GM12865 (cell line): ENCODE measurements at regions not wholly inside any gene's neighbourhood (a gene's known extent, or its start where the extent isn't known, plus 50 kb on each side); places are given as distances from the start of the nearest gene placed in this dataset.

Source experiments
- DNase-seq: peaks from one replicate; pipeline ENCODE4 v3.0.0; 2010; ENCODE audit warnings: low read depth
- H3K4me3 ChIP-seq: 2 replicates; pipeline ENCODE4 v1.5.1; 2011; ENCODE audit warnings: mild to moderate bottlenecking, low read depth, low read length, control low read depth
- TF ChIP-seq, protein P1 (sequence below): IDR thresholded peaks from 2 replicates; pipeline ENCODE4 v1.5.1; 2011; ENCODE audit warnings: low read length, control low read depth, low read depth, inconsistent platforms; ENCODE audit not compliant: insufficient read depth; ENCODE audit errors: missing control alignments

GRCh38 chr13:107407074-107407473 is 808.3 kb downstream of the LIG4 start:
- no peak overlapping the region for H3K4me3 ChIP-seq
- no peak for DNase-seq
- TF ChIP-seq, protein P1, sequence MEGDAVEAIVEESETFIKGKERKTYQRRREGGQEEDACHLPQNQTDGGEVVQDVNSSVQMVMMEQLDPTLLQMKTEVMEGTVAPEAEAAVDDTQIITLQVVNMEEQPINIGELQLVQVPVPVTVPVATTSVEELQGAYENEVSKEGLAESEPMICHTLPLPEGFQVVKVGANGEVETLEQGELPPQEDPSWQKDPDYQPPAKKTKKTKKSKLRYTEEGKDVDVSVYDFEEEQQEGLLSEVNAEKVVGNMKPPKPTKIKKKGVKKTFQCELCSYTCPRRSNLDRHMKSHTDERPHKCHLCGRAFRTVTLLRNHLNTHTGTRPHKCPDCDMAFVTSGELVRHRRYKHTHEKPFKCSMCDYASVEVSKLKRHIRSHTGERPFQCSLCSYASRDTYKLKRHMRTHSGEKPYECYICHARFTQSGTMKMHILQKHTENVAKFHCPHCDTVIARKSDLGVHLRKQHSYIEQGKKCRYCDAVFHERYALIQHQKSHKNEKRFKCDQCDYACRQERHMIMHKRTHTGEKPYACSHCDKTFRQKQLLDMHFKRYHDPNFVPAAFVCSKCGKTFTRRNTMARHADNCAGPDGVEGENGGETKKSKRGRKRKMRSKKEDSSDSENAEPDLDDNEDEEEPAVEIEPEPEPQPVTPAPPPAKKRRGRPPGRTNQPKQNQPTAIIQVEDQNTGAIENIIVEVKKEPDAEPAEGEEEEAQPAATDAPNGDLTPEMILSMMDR: no peak

DNA sequence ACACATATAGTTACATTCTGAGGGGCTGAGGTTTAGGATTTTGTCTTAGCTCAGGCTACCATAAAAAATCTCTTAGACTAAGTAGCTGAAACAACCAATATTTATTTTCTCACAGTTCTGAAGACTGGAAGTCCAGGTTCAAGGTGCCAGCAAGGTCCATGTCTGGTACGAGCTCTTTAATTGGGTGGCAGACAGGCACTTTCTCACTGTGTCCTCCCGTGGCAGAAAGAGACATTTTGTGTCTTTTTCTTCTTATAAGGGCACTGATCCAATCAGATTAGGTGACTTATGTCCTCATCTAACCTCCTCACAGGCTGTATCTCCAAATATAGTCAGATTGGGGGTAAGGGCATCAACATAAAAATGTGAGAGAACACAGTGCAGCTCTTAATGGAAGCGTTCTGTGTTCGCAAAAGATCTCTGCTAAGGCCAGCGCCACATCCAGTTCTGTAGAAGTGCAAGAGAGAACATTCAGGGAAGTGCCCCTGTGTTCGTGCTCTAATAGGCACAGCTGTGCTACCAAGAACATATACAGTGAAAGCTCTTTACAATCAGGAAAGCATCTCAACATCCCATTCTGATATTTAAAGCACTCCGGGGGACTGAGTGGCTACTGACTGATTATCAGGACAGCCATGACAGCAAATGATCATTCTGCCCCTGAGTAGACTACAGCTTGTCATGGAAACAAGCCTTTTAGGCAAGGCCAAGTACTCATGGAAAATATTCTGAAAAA is 819.2 kb downstream of the LIG4 start:
- no peak for DNase-seq
- no peak overlapping the region for H3K4me3 ChIP-seq
- TF ChIP-seq, protein P1: no peak

DNA sequence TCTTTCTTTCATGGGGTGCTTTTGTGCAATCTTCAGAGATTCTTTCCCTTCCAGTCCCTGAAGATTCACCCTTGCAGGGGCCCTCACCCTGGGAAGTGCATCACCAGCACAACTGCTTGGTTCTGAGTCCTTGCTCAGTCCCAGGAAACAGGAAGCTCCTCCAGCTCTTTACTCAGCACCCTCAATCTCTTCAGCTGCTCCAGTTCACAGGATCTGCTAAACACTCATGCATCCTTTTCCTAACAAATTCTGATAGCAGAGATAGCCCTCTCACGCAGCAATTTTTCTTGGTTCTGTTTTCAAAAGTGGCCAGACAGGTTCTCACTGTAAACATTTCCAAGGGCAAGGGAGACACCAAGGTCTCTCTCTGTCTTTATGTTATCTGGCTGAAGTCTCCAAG is 823.1 kb downstream of the LIG4 start:
- no peak overlapping the region for H3K4me3 ChIP-seq
- no peak for DNase-seq
- TF ChIP-seq, protein P1: no peak

DNA sequence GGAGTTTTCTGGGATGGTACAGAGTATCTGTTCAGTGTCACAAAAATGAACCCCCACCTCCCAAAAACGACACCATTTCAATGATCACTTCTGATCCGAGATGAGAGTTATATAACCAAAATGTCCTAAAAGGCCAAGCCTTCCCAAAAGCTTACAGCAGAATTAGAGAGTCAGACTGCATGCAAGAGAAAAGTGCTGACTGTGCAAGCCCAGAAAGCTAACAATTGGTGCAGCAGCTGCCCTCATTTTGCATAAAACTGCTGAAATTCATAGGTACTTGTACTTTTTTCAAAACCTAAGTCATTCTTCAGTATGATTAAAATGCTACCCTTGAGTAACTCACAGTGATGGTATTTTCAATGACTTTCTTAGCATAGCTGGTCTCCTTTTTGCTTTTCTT is 819.6 kb upstream of the ARGLU1 start:
- H3K4me3 ChIP-seq: no peak overlapping the region
- TF ChIP-seq, protein P1: no peak
- no peak for DNase-seq

- TF ChIP-seq, protein P1: no peak
- DNase-seq: no peak
Observed at GRCh38 chr13:107379407-107380155, 811.6 kb upstream of the ARGLU1 start.

DNA sequence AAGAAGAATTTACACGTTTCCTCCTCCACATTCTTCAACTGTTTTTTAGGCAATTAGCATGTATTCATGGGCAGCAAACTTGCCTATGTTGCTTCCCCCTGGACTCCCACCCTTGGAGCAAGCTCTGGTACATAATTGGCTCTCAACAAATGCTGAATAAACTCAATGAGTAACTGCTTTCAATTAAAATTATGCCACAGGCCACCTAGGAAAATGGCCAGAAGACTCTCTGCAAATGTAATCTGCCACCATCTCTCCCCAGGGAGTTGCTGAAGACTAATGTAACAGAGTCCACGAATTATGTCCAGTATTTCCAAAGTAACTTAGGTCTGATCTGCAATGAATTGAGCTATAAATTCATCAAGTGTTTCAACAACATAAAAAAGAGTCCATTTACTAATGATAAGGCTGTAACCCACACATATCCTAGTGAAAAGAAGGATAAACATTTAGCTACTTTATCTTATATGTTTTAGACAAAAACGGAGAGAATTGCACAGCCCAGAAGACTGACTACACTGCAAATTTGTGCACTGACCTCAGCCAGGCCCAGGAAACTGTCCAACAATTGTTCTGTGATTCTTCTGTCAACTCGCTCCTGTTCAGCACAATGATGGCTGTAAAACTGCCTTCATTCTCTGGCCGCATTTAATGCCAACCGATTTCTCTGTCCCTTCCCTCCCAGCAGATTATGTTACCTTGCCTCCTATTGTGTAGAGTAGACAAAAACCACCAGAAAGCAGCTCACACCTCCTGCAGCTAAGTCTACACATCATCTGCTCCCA is 808.6 kb upstream of the ARGLU1 start:
- H3K4me3 ChIP-seq: no peak overlapping the region
- no peak for DNase-seq
- TF ChIP-seq, protein P1: no peak

More at GRCh38 chr13:107379407-107380155, 811.6 kb upstream of the ARGLU1 start:
- H3K4me3 ChIP-seq: no peak overlapping the region
